ENCODE measurements at regions not wholly inside any gene's neighbourhood (a gene's known extent, or its start where the extent isn't known, plus 50 kb on each side); places are given as distances from the start of the nearest gene placed in this dataset.

DNA sequence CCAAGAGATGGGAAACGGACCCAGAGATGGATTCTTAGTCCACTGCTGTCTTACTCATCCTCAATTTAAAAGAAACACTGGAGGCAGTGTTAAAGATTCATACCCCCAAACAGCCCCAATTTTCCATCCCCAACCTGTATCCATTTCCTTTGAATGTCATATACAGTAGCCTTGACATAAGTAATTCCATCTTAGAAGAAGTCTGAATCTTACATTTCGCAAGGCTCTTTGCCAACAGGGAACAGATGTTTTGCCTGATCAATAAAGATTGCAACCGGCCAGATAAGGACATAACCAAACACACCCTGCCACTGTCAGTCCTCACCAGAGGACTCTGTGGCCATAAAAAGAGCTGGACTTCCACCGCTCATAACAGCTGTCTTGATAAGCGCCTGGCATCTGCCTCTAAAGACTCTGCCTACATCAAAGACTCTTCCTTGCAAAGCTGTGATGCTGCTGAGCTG is 59.0 kb upstream of the MED9 start:
- no peak for DNase-seq

- DNase-seq: no peak
Observed at GRCh38 chr17:17419166-17419565, 57.6 kb upstream of the MED9 start.

- DNase-seq: no peak
Observed at GRCh38 chr17:17419631-17420030, 57.2 kb upstream of the MED9 start.

DNA sequence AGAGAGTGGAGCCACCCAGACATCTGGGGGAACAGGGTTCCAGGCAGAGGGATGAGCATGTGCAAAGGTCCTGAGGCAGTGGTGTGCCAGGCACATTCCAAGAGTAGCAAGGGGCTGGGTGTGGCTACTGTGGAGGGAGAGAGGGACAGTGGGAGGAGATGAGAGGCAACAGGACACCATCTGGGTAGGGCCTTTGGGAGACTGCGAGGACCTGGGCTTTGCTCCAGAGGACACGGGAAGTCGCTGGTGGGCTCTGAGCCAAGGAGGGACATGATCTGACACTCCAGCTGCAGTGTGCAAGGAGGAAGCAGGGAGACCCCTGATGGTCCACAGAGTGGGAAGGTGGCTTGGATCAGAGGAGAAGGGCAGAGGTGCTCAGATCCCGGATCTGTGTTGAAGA is 56.7 kb upstream of the MED9 start:
- DNase-seq: no peak

DNA sequence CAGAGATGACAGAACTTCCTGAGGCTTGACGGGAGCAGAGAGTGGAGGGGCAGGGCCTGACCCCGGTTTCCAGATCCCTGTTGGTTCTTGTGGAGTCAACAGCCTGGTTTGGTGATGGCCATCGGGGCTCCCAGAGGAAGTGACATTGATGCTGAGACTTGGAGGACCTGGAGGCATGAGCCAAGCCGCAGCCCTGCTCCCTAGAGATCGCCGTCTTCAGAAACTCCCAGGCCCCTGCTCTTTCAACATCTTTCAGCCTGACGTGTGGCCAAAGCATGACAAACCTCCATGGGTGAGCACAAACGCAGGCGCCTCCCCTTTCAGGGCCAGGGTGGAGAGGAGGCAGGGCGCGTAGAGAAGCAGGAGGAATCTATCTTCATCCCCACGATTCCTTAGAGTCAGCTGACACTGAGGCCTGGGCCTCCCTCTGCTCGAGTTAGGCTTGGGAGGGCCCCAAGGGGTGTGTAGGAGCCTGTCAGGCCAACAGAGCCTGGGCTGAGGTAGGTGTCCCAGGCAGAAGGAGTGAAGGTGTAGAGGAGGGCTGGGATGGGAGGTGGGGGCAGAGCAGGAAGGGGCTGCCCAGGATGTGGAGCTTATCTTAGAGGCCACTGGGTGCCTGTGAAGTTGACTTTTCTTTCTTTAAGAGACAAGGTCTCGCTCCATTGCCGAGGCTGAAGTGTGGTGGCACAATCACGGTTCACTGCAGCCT is 56.1 kb upstream of the MED9 start:
- no peak for DNase-seq

- DNase-seq: no peak
Observed at GRCh38 chr17:17421346-17422216, 55.2 kb upstream of the MED9 start.

DNA sequence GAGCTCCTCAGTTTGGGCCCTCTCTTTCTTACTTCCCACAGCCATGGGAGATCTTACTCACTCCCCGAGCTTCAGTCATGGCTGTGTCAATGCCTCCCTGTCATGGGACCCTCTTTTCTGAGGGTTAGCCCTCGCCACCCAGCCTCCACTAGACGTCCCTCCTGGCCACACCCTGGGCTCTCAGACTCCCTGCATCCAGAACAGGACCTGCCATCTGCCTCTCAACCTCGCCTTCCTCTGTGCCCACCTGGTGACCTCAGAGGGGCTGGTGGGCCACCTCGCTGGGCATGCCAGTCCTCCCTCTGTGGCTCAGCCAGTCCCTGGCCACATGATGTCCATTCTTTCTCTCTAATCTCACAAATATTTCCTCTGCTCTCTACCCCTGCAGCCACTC is 54.6 kb upstream of the MED9 start:
- DNase-seq: no peak

DNA sequence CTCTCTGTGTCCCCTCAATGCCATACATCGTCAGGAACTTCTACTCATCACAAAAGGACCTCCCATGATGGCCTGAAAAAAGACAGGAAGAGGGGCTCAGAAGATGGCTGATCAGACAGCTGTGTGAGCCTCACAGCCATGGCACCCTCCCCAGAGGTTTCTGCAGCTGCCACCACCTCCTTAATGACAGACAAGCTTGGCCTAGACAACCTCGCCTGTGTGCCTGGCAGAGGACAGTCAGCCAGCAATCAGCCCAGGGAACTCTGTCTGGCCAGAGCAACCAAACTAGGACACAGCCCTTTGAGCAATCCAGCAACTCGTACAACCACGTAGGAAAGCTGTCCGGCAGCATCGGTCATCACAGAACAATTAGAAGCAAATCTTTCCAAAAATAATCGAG is 54.2 kb upstream of the MED9 start:
- no peak for DNase-seq

- DNase-seq: no peak
Observed at GRCh38 chr17:17423656-17424055, 53.1 kb upstream of the MED9 start.

DNA sequence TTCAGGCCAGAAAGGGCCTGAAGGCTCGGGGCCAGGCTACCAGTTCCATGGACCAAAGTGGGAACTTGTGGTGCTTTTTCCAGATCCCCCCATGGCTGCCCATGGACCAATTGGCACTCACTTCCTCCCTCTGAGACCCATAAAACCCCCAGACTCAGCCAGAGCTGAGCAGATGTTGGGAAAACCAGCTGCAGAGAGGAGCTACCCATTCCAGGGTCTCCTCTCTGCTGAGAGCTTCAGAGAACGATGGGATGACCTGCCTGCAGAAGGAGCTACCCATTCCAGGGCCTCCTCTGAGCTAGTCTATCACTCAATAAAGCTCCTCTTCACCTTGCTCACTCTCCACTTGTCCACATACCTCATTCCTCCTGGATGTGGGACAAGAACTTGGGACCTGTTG is 52.2 kb upstream of the MED9 start:
- no peak for DNase-seq

- DNase-seq: no peak
Observed at GRCh38 chr17:17425005-17425404, 51.8 kb upstream of the MED9 start.

- no peak for DNase-seq
Observed at GRCh38 chr17:17425591-17425990, 51.2 kb upstream of the MED9 start.

DNA sequence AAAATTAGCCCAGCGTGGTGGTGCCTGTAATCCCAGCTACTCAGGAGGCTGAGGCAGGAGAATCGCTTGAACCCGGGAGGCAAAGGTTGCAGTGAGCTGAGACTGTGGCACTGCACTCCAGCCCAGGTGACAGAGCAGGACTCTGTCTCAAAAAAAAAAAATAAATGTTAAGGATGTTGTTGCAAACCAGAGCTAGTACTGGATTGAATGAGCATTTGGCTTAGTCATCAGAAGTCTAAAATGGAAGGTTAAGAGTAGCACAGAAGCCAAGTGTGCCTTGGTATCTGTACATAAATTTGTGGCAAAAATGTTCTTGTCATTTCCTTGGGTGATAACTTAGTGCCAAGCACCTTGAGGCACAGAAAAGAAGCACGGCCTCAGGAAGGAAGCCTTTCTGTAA is 50.6 kb upstream of the MED9 start:
- no peak for DNase-seq
